ENCODE measurements at regions not wholly inside any gene's neighbourhood (a gene's known extent, or its start where the extent isn't known, plus 50 kb on each side); places are given as distances from the start of the nearest gene placed in this dataset.

DNA sequence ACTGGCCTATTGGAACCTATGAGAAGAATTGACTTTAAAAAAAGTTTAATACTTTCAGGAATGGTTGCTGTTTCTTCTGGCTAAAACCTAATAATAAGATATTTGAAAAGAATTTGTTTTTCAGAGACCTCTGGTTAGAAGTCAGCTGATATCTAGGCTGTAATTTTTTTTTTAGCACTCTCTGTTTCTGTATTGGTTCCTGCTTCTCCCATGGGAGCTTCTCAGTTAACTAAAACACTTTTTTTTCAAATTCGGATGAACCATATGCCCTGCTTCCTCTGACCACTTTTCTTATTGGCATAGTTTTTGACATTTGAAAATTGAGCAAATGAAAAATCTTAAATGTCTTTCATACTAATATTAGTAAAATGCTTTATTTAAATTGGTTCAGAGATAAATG, 163.5 kb upstream of the SLC10A2 start:
- in situ Hi-C loops (cut with MboI): no loop called here
- Histone ChIP-seq H4K20me1 (ENCODE audit: insufficient read depth) (no peaks in the 10 kb centered on the region), H3F3A (ENCODE audit: insufficient read depth) (no peaks in the 10 kb centered on the region), H2AFZ (no peak overlapping the region), H3K79me2 (ENCODE audit: insufficient read depth) (no peaks in the 10 kb centered on the region), H3K27ac (no peak overlapping the region), H3K27me3 (replicated peaks; ENCODE audit: insufficient read depth) (no peaks in the 10 kb centered on the region), H3K36me3 (ENCODE audit: low read depth) (no peaks in the 10 kb centered on the region), H3K9ac (no peak overlapping the region), H3K4me3 (no peak overlapping the region), H3K4me2 (ENCODE audit: unreplicated experiment) (no peak overlapping the region), H3K9me2 (ENCODE audit: insufficient read depth) (no peaks in the 10 kb centered on the region), H3K4me1 (ENCODE audit: insufficient read depth) (no peaks in the 10 kb centered on the region), H3K9me3 (ENCODE audit: low read depth) (no peaks in the 10 kb centered on the region)
- 27 to 34% methylated on average over 1 of the region's 1 CpG for WGBS, 2 experiments (ENCODE audit: low coverage in 1 of 2, low lambda C conversion rate in 2 of 2, missing lambda C conversion rate in 2 of 2)
- TF ChIP-seq EZH2 (IDR thresholded peaks at IDR 0.05; ENCODE audit: insufficient read depth, poor library complexity, severe bottlenecking): no peak
- no peak for TF ChIP-seq EZH2phosphoT487 (IDR thresholded peaks at IDR 0.05; ENCODE audit: insufficient read depth, low read depth)
- no peak for DNase-seq

DNA sequence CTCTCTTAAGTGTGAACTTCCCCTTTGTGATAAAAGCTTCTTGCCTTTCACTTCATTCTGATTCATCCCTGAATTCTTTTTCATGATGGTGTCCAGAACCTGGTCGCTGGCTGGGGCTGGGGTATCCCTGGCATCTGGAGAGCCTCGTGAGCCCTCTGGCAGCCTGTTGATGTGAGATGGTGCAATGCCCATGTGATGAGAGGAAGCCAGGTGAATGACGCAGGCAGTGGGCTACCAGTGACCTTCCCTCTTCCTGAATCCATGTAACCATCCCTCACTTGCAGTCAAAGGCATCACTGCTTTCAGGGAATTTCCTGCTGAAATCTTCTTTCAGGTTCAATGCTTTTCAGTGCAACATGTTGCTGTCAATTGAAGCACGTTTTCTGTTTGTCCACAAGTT, 158.6 kb upstream of the SLC10A2 start:
- H4K20me1 ChIP-seq (ENCODE audit: insufficient read depth): no peaks in the 10 kb centered on the region

DNA sequence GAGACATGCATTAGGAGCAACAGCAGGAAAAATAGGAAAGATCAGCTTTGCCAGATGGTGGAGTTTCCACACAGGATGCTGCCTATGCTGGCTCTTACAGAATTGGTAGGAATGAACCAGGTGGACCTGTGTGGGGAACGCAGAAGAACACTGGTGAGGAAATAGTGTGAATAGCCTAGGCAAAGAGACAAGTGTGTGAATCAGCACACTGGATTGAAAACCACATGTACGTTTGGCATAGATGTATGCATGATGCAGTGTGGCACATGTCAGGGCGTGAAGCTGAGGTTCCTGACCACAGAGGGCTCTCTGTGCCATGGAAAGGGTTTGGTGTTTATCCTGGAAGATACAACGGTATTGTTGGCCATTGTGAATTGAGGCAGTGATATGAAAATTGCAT, 156.5 kb upstream of the SLC10A2 start:
- Histone ChIP-seq H3K9me2 (ENCODE audit: insufficient read depth) (no peaks in the 10 kb centered on the region), H3F3A (ENCODE audit: insufficient read depth) (no peaks in the 10 kb centered on the region), H2AFZ (no peak overlapping the region), H3K27ac (no peak overlapping the region), H3K36me3 (ENCODE audit: low read depth) (no peaks in the 10 kb centered on the region), H3K79me2 (ENCODE audit: insufficient read depth) (no peaks in the 10 kb centered on the region), H3K4me1 (ENCODE audit: insufficient read depth) (no peaks in the 10 kb centered on the region), H3K4me3 (no peak overlapping the region), H3K4me2 (ENCODE audit: unreplicated experiment) (no peak overlapping the region), H3K9me3 (ENCODE audit: low read depth) (no peaks in the 10 kb centered on the region), H3K9ac (no peak overlapping the region), H4K20me1 (ENCODE audit: insufficient read depth) (no peaks in the 10 kb centered on the region), H3K27me3 (replicated peaks; ENCODE audit: insufficient read depth) (no peaks in the 10 kb centered on the region)
- no peak for TF ChIP-seq EZH2 (IDR thresholded peaks at IDR 0.05; ENCODE audit: insufficient read depth, poor library complexity, severe bottlenecking)
- no peak for TF ChIP-seq EZH2phosphoT487 (IDR thresholded peaks at IDR 0.05; ENCODE audit: insufficient read depth, low read depth)
- no peak for DNase-seq
- 8 to 9% methylated on average over 4 of the region's 4 CpGs for WGBS, 2 experiments (ENCODE audit: low coverage in 1 of 2, low lambda C conversion rate in 2 of 2, missing lambda C conversion rate in 2 of 2)
- in situ Hi-C loops (cut with MboI): no loop called here

More for the DNA sequence above, 158.6 kb upstream of the SLC10A2 start:
- 16 to 20% methylated on average over 4 of the region's 4 CpGs for WGBS, 2 experiments (ENCODE audit: low coverage in 1 of 2, low lambda C conversion rate in 2 of 2, missing lambda C conversion rate in 2 of 2)
- no peaks in the 10 kb centered on the region for H3K9me3 ChIP-seq (ENCODE audit: low read depth)
- no peak overlapping the region for H3K27ac ChIP-seq
- in situ Hi-C loops (cut with MboI): no loop called here
- no peaks in the 10 kb centered on the region for H3K4me1 ChIP-seq (ENCODE audit: insufficient read depth)
- H3K4me2 ChIP-seq (ENCODE audit: unreplicated experiment): no peak overlapping the region
- no peak overlapping the region for H3K4me3 ChIP-seq
- no peaks in the 10 kb centered on the region for H3K36me3 ChIP-seq (ENCODE audit: low read depth)
- no peaks in the 10 kb centered on the region for H3K79me2 ChIP-seq (ENCODE audit: insufficient read depth)
- H3K9ac ChIP-seq: no peak overlapping the region
- no peaks in the 10 kb centered on the region for H3F3A ChIP-seq (ENCODE audit: insufficient read depth)
- TF ChIP-seq EZH2phosphoT487 (IDR thresholded peaks at IDR 0.05; ENCODE audit: insufficient read depth, low read depth): no peak
- no peak for TF ChIP-seq EZH2 (IDR thresholded peaks at IDR 0.05; ENCODE audit: insufficient read depth, poor library complexity, severe bottlenecking)
- no peaks in the 10 kb centered on the region for H3K9me2 ChIP-seq (ENCODE audit: insufficient read depth)
- no peaks in the 10 kb centered on the region for H3K27me3 ChIP-seq (replicated peaks; ENCODE audit: insufficient read depth)
- no peak overlapping the region for H2AFZ ChIP-seq
- no peak for DNase-seq

DNA sequence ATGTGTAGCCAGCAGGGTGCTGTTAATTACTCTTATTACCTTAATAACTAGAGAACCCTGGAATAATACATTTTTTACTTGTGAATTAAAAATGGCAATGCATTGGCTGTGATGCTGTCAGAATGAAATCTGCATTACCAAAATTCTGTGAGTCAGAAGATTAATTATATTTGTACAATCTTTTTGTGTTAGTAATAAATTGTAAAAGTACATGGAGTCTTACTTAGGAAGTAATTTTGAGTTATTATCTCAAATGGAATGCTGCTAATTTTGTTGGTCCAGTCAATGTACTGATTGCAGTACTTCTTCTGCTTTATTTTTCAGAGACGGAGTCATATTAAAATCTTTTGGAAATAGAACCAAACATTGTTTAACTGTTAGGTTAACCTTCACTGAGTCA, 152.0 kb upstream of the SLC10A2 start:
- WGBS, 2 experiments (ENCODE audit: low coverage in 1 of 2, low lambda C conversion rate in 2 of 2, missing lambda C conversion rate in 2 of 2): 0% methylated on average over 1 of the region's 1 CpG
- no peaks in the 10 kb centered on the region for H3K79me2 ChIP-seq (ENCODE audit: insufficient read depth)
- no peak overlapping the region for H3K9ac ChIP-seq
- DNase-seq: no peak
- no peaks in the 10 kb centered on the region for H3F3A ChIP-seq (ENCODE audit: insufficient read depth)
- H3K27ac ChIP-seq: no peak overlapping the region
- no peaks in the 10 kb centered on the region for H3K4me1 ChIP-seq (ENCODE audit: insufficient read depth)
- H3K9me2 ChIP-seq (ENCODE audit: insufficient read depth): no peaks in the 10 kb centered on the region
- TF ChIP-seq EZH2 (IDR thresholded peaks at IDR 0.05; ENCODE audit: insufficient read depth, poor library complexity, severe bottlenecking) (no peak), EZH2phosphoT487 (IDR thresholded peaks at IDR 0.05; ENCODE audit: insufficient read depth, low read depth) (no peak)
- no peak overlapping the region for H3K4me3 ChIP-seq
- H3K27me3 ChIP-seq (replicated peaks; ENCODE audit: insufficient read depth): no peaks in the 10 kb centered on the region
- no peak overlapping the region for H2AFZ ChIP-seq
- H3K36me3 ChIP-seq (ENCODE audit: low read depth): no peaks in the 10 kb centered on the region
- H3K9me3 ChIP-seq (ENCODE audit: low read depth): no peaks in the 10 kb centered on the region
- no peak overlapping the region for H3K4me2 ChIP-seq (ENCODE audit: unreplicated experiment)
- in situ Hi-C loops (cut with MboI): no loop called here
- H4K20me1 ChIP-seq (ENCODE audit: insufficient read depth): no peaks in the 10 kb centered on the region

DNA sequence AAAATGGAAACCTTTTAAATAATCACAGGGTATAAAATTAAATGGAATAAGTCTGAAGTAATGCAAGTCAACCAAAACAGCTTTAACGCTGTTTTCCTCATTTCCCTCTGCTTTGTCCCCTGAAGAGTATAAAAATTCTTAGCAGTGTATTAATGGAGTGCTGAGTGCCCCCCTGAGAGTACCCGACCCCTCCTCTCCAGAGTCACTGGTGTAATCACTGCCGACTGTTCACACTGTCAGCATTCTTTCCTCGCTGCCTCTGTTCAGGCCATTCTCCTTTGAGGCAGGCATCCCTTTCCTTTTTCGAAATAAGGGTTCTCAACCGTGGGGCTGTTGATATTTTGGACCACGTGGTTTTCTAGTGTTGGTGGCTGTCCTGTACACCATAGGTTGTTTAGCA, 146.9 kb upstream of the SLC10A2 start:
- Histone ChIP-seq H3K27ac (no peak overlapping the region), H3F3A (ENCODE audit: insufficient read depth) (no peaks in the 10 kb centered on the region), H3K27me3 (replicated peaks; ENCODE audit: insufficient read depth) (no peaks in the 10 kb centered on the region), H3K9ac (no peak overlapping the region), H2AFZ (no peak overlapping the region), H3K4me1 (ENCODE audit: insufficient read depth) (no peaks in the 10 kb centered on the region), H3K9me3 (ENCODE audit: low read depth) (no peaks in the 10 kb centered on the region), H4K20me1 (ENCODE audit: insufficient read depth) (no peaks in the 10 kb centered on the region), H3K9me2 (ENCODE audit: insufficient read depth) (no peaks in the 10 kb centered on the region), H3K36me3 (ENCODE audit: low read depth) (no peaks in the 10 kb centered on the region), H3K79me2 (ENCODE audit: insufficient read depth) (no peaks in the 10 kb centered on the region), H3K4me3 (no peak overlapping the region), H3K4me2 (ENCODE audit: unreplicated experiment) (no peak overlapping the region)
- DNase-seq: no peak
- in situ Hi-C loops (cut with MboI): no loop called here
- 1 to 4% methylated on average over 7 of the region's 7 CpGs for WGBS, 2 experiments (ENCODE audit: low coverage in 1 of 2, low lambda C conversion rate in 2 of 2, missing lambda C conversion rate in 2 of 2)
- TF ChIP-seq EZH2 (IDR thresholded peaks at IDR 0.05; ENCODE audit: insufficient read depth, poor library complexity, severe bottlenecking) (no peak), EZH2phosphoT487 (IDR thresholded peaks at IDR 0.05; ENCODE audit: insufficient read depth, low read depth) (no peak)
